B cell (primary cell): ENCODE measurements at regions not wholly inside any gene's neighbourhood (a gene's known extent, or its start where the extent isn't known, plus 50 kb on each side); places are given as distances from the start of the nearest gene placed in this dataset.

Experiments used
- ATAC-seq: fragments of 200-7000 bp; cut with Tn5 transposase; one replicate; pipeline ENCODE4 v1.10.0; 2021; ENCODE audit warnings: low read depth, mild to moderate bottlenecking, moderate number of reproducible peaks, moderate library complexity
- CTCF ChIA-PET: fragments of 350-600 bp; sonication (Branson Sonifier 250); formaldehyde crosslinking; loops from one replicate; lab custom pipeline; 2021; ENCODE audit warnings: antibody characterized with exemption, inconsistent platforms; lab: Charles Lee
- POLR2A ChIA-PET: fragments of 350-600 bp; sonication (Branson Sonifier 250); formaldehyde crosslinking; loops from one replicate; lab custom pipeline; 2021; ENCODE audit warnings: antibody characterized with exemption; lab: Charles Lee
- DNase-seq: peaks from one replicate; pipeline ENCODE4 v3.0.0; 2013
- H2AFZ ChIP-seq: 2 replicates; pipeline ENCODE4 v1.6.1; 2012; ENCODE audit warnings: mild to moderate bottlenecking, low read depth, low read length; ENCODE audit not compliant: insufficient read depth, poor library complexity, severe bottlenecking
- H3K27ac ChIP-seq, 2 donors: 1 replicate in 1 of 2; 2 replicates in 1 of 2; pipeline ENCODE4 v1.5.1; 2012 to 2013; ENCODE audit warnings: low read length in 2 of 2, mild to moderate bottlenecking in 2 of 2, moderate library complexity in 1 of 2
- H3K27me3 ChIP-seq, 4 experiments: fragments of 200-600 bp in 1 of 4; sonication (generic) in 1 of 4; replicated peaks in 1 of 4; 1 replicate in 2 of 4; 2 replicates in 2 of 4; pipeline versions ENCODE4 v1.6.1 to v1.7.0; 2013 to 2016; ENCODE audit warnings: low read length in 3 of 4, mild to moderate bottlenecking in 2 of 4, mixed read lengths in 1 of 4, moderate library complexity in 1 of 4; ENCODE audit not compliant: insufficient read depth in 4 of 4, control insufficient read depth in 3 of 4; ENCODE audit errors: control extremely low read depth in 1 of 4
- H3K36me3 ChIP-seq, 2 experiments: replicated peaks in 1 of 2; 1 replicate in 1 of 2; 2 replicates in 1 of 2; pipeline versions ENCODE4 v1.6.1 to v1.7.1; 2013; ENCODE audit warnings: low read length in 1 of 2; ENCODE audit not compliant: insufficient read depth in 2 of 2, control insufficient read depth in 1 of 2; ENCODE audit errors: control extremely low read depth in 1 of 2, extremely low read depth in 1 of 2
- H3K4me1 ChIP-seq, 2 donors: fragments of 200-600 bp in 1 of 2; sonication (generic) in 1 of 2; 1 replicate in 1 of 2; 2 replicates in 1 of 2; pipeline versions ENCODE4 v1.5.1 to v1.6.1; 2013 to 2017; ENCODE audit warnings: low read length in 2 of 2; ENCODE audit not compliant: control insufficient read depth in 2 of 2, insufficient read depth in 2 of 2
- H3K4me2 ChIP-seq: replicated peaks from 2 replicates; pipeline ENCODE3; 2012; ENCODE audit warnings: mild to moderate bottlenecking, low read depth, low read length; ENCODE audit not compliant: poor library complexity, severe bottlenecking
- H3K4me3 ChIP-seq, 5 experiments: fragments of 200-600 bp in 1 of 5; sonication (generic) in 1 of 5; 1 replicate in 3 of 5; 2 replicates in 2 of 5; pipeline versions ENCODE4 v1.5.1 to v1.7.0; 2011 to 2016; ENCODE audit warnings: low read length in 4 of 5, mild to moderate bottlenecking in 4 of 5, low read depth in 2 of 5, control low read depth in 1 of 5, moderate library complexity in 1 of 5; ENCODE audit not compliant: insufficient read depth in 1 of 5; ENCODE audit errors: control extremely low read depth in 1 of 5, extremely low read depth in 1 of 5
- H3K79me2 ChIP-seq: fragments of 200-600 bp; sonication (generic); one replicate; pipeline ENCODE4 v1.6.0; 2016; ENCODE audit warnings: low read length; ENCODE audit not compliant: control insufficient read depth, insufficient read depth
- H3K9ac ChIP-seq: fragments of 200-600 bp; sonication (generic); 2 replicates; pipeline ENCODE4 v1.6.1; 2017; ENCODE audit warnings: mild to moderate bottlenecking, low read length, moderate library complexity
- H3K9me3 ChIP-seq, 3 donors: one replicate each; pipeline versions ENCODE4 v1.6.1 to v1.7.1; 2013; ENCODE audit warnings: low read length in 2 of 3; ENCODE audit not compliant: control insufficient read depth in 2 of 3, insufficient read depth in 1 of 3; ENCODE audit errors: control extremely low read depth in 1 of 3
- H4K20me1 ChIP-seq: 2 replicates; pipeline ENCODE4 v1.6.0; 2012; ENCODE audit warnings: mild to moderate bottlenecking, low read length; ENCODE audit not compliant: insufficient read depth, control insufficient read depth, poor library complexity, severe bottlenecking
- H3K27ac Mint-ChIP-seq: one replicate; pipeline ENCODE4 v1.8.0; 2021; ENCODE audit warnings: mixed read lengths
- H3K27me3 Mint-ChIP-seq: one replicate; pipeline ENCODE4 v1.8.0; 2021; ENCODE audit warnings: mixed read lengths
- H3K4me1 Mint-ChIP-seq: one replicate; pipeline ENCODE4 v1.8.0; 2021; ENCODE audit warnings: mixed read lengths
- H3K4me3 Mint-ChIP-seq: one replicate; pipeline ENCODE4 v1.8.0; 2021; ENCODE audit warnings: mixed read lengths
- H3K9me3 Mint-ChIP-seq: one replicate; pipeline ENCODE4 v1.8.0; 2022; ENCODE audit warnings: mixed read lengths; ENCODE audit not compliant: insufficient read depth
- EZH2 ChIP-seq: IDR thresholded peaks from 2 replicates; pipeline ENCODE4 v1.6.1; 2012; ENCODE audit warnings: borderline replicate concordance, low read depth, mild to moderate bottlenecking, moderate library complexity, low read length; ENCODE audit not compliant: insufficient read depth, poor library complexity, severe bottlenecking
- WGBS: methylation state at CpG from one replicate; pipeline ENCODE4 v1.1.5; 2013; ENCODE audit warnings: missing lambda C conversion rate; ENCODE audit not compliant: insufficient coverage; 5-methylcytosine and 5-hydroxymethylcytosine counted together
- intact Hi-C: fragments of 100-400 bp; cut with micrococcal nuclease; formaldehyde crosslinking; loops from one replicate; pipeline ENCODE4 v1.10.0; 2022
- TF ChIP-seq, protein P1 (sequence below): fragments of 200-600 bp; IDR thresholded peaks from one replicate; pipeline ENCODE4 v1.8.0; 2022; ENCODE audit warnings: antibody characterized with exemption, mild to moderate bottlenecking

DNA sequence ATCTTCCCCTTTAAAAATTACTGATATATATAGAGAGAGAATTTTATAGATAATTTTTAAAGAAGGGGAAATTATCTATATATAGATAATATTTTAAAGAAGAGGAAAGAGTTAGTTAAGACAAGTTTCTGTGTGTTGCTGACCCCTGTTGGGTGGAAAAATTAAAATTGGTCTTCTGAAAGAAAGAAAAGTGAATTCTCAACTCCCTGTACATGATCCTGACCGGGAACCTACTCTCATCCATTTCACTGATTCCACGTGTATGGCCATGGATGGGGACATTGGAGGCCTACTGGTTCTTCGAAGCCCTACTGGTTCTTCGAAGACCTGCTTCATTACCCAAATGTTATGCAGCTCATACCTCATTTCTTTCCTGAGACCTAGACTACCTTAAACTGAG, 53.0 kb upstream of the TCF21 start:
- peaks cover 0 to 4% (median 0%) of the 10 kb centered on the region in 3 donors for H3K9me3 ChIP-seq
- 60% methylated on average over 1 of the region's 4 CpGs for WGBS
- peaks cover 0 to 19% (median 5%) of the 10 kb centered on the region in 4 experiments for H3K27me3 ChIP-seq
- no peak overlapping the region for H3K27ac ChIP-seq
- intact Hi-C loops: no loop called here
- no peak for TF ChIP-seq EZH2
- TF ChIP-seq, protein P1, sequence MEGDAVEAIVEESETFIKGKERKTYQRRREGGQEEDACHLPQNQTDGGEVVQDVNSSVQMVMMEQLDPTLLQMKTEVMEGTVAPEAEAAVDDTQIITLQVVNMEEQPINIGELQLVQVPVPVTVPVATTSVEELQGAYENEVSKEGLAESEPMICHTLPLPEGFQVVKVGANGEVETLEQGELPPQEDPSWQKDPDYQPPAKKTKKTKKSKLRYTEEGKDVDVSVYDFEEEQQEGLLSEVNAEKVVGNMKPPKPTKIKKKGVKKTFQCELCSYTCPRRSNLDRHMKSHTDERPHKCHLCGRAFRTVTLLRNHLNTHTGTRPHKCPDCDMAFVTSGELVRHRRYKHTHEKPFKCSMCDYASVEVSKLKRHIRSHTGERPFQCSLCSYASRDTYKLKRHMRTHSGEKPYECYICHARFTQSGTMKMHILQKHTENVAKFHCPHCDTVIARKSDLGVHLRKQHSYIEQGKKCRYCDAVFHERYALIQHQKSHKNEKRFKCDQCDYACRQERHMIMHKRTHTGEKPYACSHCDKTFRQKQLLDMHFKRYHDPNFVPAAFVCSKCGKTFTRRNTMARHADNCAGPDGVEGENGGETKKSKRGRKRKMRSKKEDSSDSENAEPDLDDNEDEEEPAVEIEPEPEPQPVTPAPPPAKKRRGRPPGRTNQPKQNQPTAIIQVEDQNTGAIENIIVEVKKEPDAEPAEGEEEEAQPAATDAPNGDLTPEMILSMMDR: no peak
- H3K4me1 ChIP-seq: peaks cover 7 to 8% of the 10 kb centered on the region in 2 donors
- H3K4me1 Mint-ChIP-seq: peaks cover 7% of the 10 kb centered on the region
- H3K9ac ChIP-seq: no peak overlapping the region
- H2AFZ ChIP-seq: no peak overlapping the region
- DNase-seq (no peak), ATAC-seq (no peak)
- H3K4me2 ChIP-seq: no peak overlapping the region
- no peaks in the 10 kb centered on the region for H3K79me2 ChIP-seq
- ChIA-PET POLR2A (no interaction called here), CTCF (no interaction called here)
- H3K27ac Mint-ChIP-seq: no peak overlapping the region
- no peak overlapping the region for H3K4me3 ChIP-seq
- peaks cover 32% of the 10 kb centered on the region for H3K27me3 Mint-ChIP-seq
- no peak overlapping the region for H3K4me3 Mint-ChIP-seq
- H4K20me1 ChIP-seq: no peaks in the 10 kb centered on the region
- H3K36me3 ChIP-seq: no peaks in the 10 kb centered on the region
- H3K9me3 Mint-ChIP-seq: no peaks in the 10 kb centered on the region

DNA sequence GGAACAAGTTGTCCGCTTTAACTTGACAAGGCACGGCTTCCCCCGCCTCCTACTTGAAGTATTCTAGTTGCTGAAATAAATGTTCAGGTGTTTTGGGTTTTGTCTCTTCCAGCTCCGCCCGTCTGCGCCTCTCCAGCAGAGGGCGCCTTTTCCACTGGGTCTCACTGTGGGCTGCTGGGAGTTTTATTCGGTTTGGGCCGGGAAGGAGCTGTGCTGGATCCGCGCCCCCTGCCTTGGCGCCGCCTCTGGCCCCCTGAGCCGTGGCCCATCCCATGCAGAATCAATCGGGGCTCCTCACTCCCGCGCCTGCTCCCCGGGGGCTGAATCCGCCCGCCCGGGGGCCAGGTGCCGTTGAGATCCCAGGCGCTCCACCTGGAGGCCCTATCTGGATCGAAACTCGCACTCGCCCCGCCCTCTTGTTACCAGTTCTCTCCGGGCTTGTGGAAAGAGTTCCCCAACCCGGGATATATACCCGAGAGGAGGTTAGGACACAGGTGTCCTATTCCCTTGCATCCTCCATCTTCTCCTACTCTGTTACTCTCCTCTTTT, 51.0 kb upstream of the TCF21 start:
- peaks cover 0 to 4% (median 0%) of the 10 kb centered on the region in 3 donors for H3K9me3 ChIP-seq
- TF ChIP-seq EZH2: no peak
- TF ChIP-seq, protein P1: peak; percentile 65
- no peaks in the 10 kb centered on the region for H3K79me2 ChIP-seq
- H3K27me3 ChIP-seq: peaks cover 0 to 19% (median 6%) of the 10 kb centered on the region in 4 experiments
- H3K4me2 ChIP-seq: peak overlapping the region; percentile 69
- no peaks in the 10 kb centered on the region for H3K36me3 ChIP-seq
- H3K4me3 Mint-ChIP-seq: peak overlapping the region; percentile 62
- CTCF ChIA-PET: interaction anchor here (0.9 to 2.2 kb wide), 11 partner anchors 8 to 259 kb away, joined by 3 to 22 read pairs (median 5); no protein-coding TSS in a partner anchor
- H3K27ac Mint-ChIP-seq: no peak overlapping the region
- H4K20me1 ChIP-seq: no peaks in the 10 kb centered on the region
- H3K27me3 Mint-ChIP-seq: peaks cover 33% of the 10 kb centered on the region
- H2AFZ ChIP-seq: peak overlapping the region; percentile 68
- peaks cover 7% of the 10 kb centered on the region for H3K4me1 Mint-ChIP-seq
- no peak overlapping the region for H3K27ac ChIP-seq
- POLR2A ChIA-PET: no interaction called here
- intact Hi-C loops: loop anchor here (1.0 kb wide), 2 partner anchors 78 to 259 kb away; no protein-coding TSS in a partner anchor
- H3K9ac ChIP-seq: peak overlapping the region; percentile 48
- peak; percentile 59 for DNase-seq
- H3K9me3 Mint-ChIP-seq: no peaks in the 10 kb centered on the region
- ATAC-seq: peak; percentile 49
- WGBS: 3% methylated on average over 25 of the region's 30 CpGs
- H3K4me1 ChIP-seq: peaks cover 7 to 8% of the 10 kb centered on the region in 2 donors
- peak overlapping the region in 3 of 5 experiments; percentile 23 to 44 (median 29) for H3K4me3 ChIP-seq
